VCaP (cell line): ENCODE measurements at regions not wholly inside any gene's neighbourhood (a gene's known extent, or its start where the extent isn't known, plus 50 kb on each side); places are given as distances from the start of the nearest gene placed in this dataset.

Experiments
- H3K27ac ChIP-seq: fragments of 450-650 bp; 2 replicates; pipeline ENCODE4 v1.5.1; 2017
- TF ChIP-seq, protein P1 (sequence below): fragments of 450-650 bp; conservative IDR thresholded peaks from 2 replicates; pipeline ENCODE4 v1.5.1; 2017; ENCODE audit warnings: mild to moderate bottlenecking, moderate library complexity

DNA sequence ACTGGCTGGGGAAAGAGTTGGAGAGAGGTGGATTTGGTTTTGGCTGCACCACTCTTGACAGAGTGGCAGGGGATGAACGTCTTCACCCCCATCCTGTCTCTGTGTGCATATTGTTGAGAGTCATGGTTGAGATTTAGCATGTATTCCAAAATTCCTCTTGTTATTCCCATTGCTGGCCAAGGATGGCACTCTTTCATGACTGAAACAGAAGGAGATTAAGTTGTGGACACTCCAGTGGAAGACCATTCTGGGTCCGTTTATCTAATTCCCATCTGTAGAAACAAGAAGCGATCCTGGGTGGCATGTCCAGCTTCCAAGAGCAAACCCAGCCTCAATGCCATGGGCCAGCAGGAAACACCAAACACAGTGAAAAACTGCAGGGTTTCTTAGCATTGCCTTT is 469.0 kb upstream of the IGFBP3 start:
- TF ChIP-seq, protein P1, sequence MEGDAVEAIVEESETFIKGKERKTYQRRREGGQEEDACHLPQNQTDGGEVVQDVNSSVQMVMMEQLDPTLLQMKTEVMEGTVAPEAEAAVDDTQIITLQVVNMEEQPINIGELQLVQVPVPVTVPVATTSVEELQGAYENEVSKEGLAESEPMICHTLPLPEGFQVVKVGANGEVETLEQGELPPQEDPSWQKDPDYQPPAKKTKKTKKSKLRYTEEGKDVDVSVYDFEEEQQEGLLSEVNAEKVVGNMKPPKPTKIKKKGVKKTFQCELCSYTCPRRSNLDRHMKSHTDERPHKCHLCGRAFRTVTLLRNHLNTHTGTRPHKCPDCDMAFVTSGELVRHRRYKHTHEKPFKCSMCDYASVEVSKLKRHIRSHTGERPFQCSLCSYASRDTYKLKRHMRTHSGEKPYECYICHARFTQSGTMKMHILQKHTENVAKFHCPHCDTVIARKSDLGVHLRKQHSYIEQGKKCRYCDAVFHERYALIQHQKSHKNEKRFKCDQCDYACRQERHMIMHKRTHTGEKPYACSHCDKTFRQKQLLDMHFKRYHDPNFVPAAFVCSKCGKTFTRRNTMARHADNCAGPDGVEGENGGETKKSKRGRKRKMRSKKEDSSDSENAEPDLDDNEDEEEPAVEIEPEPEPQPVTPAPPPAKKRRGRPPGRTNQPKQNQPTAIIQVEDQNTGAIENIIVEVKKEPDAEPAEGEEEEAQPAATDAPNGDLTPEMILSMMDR, result no peak
- H3K27ac ChIP-seq, result no peak overlapping the region

DNA sequence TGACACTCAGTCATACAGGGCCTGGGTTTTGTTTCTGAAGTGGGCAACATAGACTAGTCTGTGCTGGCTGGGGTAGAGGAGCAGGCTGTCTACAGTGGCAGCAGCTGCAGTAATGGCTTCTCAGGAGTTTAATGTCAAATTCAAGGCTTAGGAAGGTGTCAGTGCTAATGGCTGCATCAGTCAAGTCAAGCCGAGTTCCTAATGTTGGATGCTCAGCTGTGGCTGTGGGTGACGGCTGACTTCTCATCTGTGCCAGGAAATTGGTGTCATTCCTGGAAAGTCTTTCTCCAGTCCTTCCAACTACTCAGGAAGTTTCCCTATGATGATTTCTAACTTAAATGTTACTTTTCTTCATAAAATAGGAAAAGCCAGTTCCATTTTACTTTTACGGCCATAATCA is 468.1 kb upstream of the IGFBP3 start:
- TF ChIP-seq, protein P1, result no peak
- H3K27ac ChIP-seq, result no peak overlapping the region

DNA sequence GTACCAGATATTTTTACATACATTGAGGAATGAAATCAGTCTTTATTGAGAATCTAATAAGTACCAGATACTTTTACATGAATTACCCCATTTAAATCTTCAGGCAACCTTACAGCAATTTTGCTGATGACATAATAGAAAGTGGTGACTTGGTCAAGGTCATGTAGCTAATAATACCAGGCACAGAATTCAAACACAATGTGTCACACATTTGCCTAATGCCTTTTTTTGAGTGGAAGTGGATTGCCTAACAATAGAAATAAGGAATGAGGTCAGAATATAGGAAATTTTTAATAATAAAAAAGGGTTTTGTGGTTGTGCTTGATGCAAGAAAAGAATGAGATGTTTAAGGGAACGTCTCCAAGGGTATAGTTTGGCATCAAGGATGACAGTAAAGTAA is 466.6 kb upstream of the IGFBP3 start:
- no peak overlapping the region for H3K27ac ChIP-seq
- TF ChIP-seq, protein P1, result no peak

DNA sequence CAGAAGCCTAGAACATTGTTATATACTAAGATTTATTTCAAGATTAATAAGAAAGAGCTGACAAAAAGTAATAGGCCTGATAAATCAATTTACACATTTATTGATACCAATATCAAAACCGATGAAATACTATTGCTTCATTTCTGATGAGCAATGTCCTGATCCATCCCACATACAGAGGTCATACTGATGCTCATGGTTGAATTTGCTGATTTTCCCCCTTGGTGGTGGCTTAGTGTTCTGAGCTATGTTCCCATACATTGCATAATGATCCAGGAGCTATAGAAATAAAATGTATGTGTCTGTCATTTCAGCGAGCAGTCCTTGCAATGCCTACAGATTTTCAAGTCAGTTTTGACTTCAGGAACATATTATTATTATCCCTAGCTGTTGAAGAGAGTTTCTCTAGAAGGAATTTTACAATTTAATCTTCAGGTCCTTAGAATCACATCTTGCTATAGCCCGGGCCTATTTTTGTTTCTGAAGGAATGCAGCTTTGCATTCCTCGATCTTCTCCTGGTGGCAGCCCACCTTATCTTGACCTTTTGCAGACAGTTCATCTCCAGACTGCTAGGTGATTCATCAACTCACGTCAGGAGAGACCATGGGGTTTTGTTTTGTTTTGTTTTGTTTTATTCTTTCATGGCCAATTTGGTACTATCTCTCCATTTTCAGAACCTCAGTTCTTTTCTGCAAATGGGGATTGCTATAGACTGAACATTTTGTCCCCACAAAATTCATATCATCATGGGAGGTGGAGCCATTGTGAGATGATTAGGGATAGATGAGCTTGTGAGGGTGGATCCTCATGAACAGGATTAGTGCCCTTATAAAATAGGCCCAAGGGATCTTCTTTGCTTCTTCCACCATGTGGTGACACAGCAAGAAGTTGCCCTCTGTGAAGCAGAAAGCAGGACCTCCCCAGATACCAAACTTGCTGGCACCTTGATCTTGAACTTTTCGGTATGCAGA is 465.6 kb upstream of the IGFBP3 start:
- TF ChIP-seq, protein P1, result no peak
- H3K27ac ChIP-seq, result no peak overlapping the region

DNA sequence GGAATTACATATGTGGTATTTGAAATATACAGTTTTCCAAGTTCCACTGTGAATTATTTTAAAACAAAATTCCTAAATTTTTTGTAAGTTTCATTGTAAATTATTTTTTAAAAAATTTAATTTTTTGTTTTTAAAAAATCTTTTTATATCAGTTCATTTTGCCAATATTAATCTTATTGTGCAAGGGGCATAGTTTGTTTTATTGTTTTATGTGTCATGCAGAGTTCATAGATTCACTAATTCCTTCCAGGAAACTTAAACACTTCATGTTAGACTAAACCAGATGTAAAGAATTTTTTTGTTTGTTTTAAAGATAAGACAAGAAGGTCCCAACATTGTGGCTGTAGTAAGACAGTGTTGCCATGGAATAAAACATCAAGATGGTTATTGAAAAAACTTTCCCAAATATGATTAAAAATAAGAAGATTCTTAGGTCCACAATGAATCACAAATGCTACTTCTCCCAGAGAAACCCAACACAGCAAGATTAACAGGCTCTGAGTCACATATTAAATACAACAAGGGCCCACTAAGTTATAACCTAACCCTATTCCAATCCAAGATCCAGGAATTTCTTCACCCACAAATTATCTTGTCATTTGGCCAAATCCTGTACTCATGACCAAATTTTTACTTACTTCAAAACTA is 464.7 kb upstream of the IGFBP3 start:
- TF ChIP-seq, protein P1, result no peak

DNA sequence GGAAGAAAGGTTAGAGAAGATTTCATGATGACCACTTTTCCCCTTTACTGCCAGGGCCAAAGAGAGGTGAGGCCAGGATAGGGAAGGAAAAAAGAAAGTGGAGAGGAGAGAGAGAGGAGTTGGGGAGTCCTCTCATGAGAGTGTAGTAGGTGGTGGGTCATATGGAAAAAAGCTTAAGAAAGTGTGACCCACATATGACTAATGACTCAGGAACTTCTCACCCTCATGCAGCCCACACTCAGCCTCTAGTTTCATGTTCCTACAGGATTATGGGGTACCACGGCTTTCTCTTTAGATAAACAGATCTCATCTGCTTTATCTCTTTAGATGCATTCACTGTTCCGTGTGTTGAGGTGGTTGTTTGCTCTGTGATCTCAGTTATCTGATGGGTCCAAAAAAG is 462.5 kb upstream of the IGFBP3 start:
- no peak overlapping the region for H3K27ac ChIP-seq
- TF ChIP-seq, protein P1, result no peak

More for the DNA sequence above, 464.7 kb upstream of the IGFBP3 start:
- H3K27ac ChIP-seq, result no peak overlapping the region

DNA sequence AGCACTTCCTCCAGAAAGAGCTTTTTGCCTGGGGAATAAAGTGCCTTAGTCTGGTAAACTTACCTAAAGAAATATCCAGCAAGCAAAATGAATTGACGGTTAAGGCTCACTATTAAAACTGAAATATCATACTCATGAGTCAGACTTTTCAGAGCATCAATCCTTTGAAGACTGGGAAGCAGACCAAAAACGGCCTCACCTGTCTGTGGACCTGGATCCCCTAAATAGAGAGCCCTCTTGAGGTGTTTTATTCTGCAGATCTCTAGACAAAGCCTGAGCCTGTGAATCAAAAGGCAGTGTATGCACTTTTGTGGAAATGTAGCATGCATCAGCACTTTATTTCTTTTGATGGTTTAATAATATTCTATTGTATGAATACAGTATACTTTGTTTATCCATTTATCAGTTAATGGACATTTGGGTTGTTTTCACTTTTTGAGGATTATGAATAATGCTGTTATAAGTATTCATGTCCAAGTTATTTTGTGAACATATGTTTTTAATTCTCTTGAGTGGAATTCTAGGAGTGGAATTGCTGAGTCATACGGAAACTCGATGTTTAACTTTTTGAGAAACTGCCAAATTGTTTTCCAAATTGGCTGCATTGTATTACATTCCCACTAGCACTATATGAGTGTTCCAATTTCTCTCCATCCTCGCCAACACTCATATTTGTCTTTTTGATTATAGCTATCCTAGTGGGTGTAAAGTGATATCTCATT is 449.0 kb upstream of the IGFBP3 start:
- TF ChIP-seq, protein P1, result no peak
- H3K27ac ChIP-seq, result no peak overlapping the region
